NCI-H1694 (cell line): ENCODE measurements at regions not wholly inside any gene's neighbourhood (a gene's known extent, or its start where the extent isn't known, plus 50 kb on each side); places are given as distances from the start of the nearest gene placed in this dataset.
A peak's percentile ranks its signal among the peaks of the same experiment; 100 is the strongest.
"Not testable (repeated sequence)": the region's sequence is repeated elsewhere in the genome, so short reads cannot be mapped to it uniquely, and the experiment has no call there.

Experiments
- DNase-seq: peaks from one replicate; lab custom pipeline; 2025; lab: John Stamatoyannopoulos, UW

DNA sequence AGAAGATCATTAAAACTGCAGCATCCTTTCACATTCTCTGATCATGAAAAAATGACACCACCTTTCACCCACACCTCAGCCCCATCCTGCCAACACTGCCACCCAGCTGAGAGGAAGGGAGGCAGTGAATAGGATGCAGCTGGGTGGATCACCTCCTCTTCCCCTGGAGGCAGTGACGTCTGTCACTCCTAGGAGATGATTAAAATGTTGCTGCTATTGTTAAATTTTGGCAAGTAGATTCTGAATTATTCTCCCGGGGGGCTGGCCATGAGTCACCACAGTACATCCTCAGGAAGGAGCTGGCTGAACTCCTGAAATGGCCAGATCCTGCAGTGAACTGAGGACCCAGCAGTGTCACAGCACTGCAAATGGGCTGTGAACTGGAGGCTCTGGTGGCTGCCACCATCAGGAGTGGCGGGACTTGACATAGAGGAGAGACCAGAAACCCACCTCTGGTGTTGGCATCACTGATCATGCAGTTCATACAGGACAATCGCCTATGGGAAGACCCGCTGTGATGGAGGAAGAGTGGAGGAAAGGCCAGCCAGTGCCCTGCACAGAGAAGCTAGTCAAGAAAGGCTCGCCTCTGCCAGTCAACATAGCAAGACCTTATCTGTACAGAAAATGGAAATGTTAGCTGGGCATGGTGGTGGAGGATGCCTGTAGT is 199.1 kb downstream of the FAM43A start:
- no peak for DNase-seq

DNA sequence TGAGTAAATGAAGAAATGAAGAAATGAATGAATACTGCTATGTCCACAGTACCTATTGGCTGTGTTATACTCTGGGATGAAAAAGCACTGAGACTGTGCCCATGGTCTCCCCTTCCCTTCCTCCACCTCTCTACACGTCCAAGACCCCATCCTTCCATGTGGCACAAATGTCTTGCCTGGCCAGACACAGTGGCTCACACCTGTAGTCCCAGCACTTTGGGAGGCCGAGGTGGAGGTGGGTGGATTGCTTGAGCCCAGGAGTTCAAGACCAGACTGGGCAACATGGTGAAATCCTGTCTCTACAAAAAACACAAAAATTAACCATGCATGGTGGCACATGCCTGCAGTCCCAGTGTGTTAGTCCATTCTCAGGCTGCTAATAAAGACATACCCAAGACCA is 200.1 kb downstream of the FAM43A start:
- no peak for DNase-seq

DNA sequence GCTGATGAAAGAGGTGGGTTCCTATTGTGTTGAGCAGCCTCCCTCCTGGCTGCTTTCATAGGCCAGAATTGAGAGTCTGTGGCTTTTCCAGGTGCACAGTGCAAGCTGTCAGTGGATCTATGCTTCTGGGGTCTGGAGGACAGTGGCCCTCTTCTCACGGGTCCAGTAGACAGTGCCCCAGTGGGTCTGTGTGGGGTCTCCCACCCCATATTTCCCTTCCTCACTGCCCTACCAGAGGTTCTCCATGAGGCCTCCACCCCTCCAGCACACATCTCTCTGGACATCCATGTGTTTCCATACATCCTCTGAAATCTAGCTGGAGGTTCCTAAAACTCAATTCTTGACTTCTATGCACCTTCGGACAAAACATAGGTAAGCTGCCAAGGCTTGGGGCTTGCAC is 201.2 kb downstream of the FAM43A start:
- no peak for DNase-seq

DNA sequence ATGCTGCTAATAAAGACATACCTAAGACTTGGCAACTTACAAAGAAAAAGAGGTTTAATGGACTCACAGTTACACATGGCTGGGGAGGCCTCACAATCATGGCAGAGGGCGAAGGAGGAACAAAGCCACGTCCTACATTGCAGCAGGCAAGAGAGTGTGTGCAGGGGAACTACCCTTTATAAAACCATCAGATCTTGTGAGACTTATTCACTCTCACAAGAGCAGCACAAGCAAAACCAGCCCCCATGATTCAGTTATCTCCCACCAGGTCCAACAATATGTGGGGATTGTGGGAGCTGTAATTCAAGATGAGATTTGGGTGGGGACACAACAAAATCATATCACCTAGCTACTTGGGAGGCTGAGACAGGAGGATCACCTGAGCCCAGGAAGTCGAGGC is 202.4 kb downstream of the FAM43A start:
- DNase-seq: not testable (repeated sequence)

DNA sequence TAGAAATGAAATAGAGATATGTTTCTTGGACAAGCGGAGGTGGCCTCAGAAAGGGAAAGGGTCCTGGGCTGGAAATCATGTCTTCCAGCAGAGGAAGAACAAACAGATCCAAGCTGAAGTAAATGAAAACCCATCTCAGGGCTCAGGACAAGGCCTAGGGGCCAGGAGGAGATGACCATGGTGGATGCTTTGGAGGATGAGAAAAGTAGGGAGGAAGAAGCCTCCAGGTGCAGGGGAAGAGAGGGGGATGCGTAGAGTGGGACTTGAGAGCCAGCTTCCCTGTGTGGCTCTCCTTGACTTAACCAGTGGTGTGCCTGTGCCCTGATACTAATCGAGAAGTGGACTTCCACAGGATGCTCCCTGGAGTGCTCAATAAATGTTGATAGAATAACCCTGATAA is 203.2 kb downstream of the FAM43A start:
- no peak for DNase-seq

DNA sequence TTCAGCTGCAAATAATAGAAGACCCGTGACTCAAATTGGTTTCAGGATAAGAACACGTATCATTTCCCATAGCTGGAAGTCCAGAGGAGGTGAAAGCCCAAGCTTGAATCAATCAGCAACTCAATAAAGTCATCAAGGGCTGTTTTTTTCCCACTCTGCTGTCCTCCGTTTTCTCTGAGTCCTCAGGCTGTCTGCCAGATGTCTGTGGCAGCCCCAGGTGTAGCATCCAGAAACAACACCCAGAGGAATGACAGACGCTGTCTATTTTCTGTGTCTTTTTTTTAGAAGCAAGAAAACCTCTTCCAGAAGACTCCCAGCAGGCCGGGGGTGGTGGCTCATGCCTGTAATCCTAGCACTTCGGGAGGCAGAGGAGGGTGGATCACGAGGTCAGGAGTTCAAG is 204.4 kb downstream of the FAM43A start:
- no peak for DNase-seq

DNA sequence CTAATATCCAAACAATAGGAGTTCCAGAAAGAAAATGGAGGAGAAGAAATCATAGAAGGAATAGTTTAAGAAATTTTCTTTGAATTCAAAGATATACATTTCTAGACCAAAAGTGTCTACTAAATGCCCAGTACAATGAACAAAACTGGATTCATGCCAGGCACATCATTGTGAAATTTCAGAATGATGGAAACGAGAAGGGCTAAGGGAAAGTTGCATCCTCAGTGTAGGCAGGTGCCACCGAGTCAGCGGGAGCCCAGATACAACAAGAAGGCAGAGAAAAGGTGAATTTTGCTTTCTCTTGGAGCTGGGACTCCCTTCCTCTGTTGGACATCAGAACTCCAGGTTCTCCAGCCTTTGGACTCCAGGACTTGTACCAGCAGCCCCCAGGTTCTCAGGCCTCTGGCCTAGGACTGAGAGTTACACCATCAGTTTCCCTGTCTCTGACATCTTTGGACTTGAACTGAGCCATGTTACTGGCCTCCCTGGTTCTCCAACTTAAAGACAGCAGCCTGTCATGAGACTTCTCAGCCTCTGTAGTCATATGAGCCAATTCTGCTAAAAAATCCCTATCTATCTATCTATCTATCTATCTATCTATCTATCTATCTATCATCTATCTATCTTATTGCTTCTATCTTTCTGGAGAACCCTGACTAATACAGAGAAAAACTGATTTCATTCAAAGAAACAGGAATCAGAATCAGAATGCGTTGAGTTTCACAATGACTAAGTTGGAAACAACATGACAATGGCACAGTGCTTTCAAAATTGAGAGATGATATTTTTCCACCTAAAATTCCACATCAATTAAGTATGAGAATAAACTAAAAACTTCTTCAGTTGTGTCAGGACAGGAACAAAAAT is 207.7 kb downstream of the FAM43A start:
- no peak for DNase-seq

DNA sequence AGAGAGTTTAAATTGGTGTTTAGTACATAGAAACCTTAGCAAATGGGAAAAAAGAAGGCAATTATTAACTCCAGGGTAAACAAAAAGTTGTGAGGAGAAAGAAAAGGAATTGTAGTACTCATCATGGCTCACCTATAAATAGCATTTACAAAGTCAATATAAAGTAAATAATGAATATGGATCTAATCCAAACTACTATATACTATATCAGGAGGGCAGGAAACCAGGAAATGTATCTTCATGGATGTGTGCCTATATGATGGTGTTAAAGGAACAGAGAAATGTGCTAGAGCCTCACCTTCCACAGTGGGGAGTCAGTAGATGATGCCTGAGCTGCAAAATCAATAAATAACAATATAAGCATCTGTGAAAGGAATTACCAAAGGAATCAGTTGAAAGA is 208.9 kb downstream of the FAM43A start:
- DNase-seq: no peak

DNA sequence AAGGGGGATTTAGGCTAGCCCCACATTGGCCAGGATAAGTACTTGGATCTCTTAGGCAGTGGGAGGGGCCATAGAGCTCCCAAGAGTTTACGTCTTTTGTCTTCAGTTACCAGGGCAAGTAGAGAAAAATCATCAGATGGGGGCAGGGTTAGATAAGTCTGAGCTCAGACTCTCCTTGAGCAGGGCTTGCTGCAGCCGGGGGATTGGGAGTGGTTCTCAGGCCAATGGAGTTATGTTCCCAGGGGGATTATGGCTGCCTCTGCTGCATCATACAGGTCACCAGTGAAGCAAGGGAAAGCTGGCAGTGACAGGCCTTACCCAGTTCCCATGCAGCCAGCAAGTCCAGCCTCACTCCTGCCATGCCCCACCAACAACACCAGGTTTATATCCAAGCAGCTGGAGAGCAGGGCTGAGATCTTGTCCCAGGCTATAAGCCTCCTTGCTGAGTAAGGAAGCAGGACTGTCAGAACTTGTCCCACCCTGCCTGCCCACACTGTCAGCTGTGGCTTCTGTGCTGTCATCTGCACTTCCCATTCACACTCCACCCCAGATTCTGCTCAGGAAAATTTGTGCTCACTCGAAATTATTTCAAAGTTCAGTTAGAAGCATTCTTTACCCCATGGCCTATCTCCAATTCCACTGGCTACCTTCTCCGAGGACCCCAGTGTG is 215.3 kb downstream of the FAM43A start:
- DNase-seq: no peak

DNA sequence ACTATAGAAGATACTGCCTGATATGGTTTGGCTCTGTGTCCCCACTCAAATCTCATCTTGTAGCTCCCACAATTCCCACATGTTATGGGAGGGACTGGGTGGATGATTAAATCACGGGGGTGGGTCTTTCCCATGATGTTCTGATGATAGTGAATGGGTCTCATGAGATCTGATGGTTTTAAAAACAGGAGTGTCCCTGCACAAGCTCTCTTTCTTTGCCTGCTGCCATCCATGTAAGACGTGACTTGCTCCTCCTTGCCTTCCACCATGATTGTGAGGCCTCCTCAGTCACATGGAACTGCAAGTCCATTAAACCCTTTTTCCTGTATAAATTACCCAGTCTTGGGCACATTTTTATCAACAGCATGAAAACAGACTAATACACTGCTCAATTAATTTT is 217.8 kb downstream of the FAM43A start:
- not testable (repeated sequence) for DNase-seq

DNA sequence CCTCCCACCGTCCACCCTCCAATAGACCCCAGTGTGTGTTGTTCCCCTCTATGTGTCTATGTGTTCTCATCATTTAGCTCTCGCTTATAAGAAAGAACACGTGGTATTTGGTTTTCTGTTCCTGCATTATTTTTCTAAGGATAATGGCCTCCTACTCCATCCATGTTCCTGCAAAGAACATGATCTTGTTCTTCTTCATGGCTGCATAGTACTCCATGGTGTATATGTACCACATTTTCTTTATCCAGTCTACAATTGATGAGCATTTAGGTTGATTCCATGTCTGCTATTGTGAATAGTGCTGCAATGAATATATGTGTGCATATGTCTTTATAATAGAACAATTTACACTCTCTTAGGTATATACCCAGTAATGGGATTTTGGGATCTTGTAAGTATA is 219.3 kb downstream of the FAM43A start:
- DNase-seq: not testable (repeated sequence)

DNA sequence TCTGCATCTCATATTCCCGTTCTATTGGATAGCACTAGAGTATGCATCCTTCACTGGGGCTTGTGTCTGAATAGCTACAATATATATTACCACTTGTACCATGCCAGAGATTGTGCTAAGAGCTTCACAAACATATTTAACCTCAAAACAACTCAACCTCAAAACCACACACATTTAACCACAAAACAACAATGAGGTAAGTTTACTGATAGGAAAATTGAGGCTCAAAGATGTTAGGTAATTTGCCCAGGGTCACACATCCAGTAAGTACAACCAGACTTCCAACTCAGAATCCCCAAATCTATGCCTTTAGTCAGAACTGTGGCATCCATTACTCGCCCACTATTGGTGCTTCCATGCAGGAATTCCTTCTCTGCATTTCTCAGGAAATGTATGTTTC is 220.0 kb downstream of the FAM43A start:
- no peak for DNase-seq

DNA sequence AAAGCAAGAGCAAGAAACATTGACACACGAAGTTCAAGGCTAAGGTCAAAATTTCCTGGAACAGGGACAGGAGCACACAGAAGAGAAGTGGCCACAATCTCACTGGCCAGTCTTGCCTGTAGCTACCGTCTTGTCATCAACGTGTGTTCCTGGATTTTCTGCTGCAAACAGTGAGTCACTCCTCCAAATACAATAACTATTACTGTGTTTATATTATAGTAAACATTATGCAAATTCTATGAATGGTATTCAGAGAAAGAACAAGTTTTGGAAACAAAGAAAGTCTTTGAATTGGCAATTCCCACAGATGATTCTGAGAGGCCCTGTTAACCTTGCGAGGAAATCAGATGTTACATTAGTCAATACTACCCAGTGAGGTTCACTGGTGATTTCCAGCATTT is 220.5 kb downstream of the FAM43A start:
- DNase-seq: no peak

DNA sequence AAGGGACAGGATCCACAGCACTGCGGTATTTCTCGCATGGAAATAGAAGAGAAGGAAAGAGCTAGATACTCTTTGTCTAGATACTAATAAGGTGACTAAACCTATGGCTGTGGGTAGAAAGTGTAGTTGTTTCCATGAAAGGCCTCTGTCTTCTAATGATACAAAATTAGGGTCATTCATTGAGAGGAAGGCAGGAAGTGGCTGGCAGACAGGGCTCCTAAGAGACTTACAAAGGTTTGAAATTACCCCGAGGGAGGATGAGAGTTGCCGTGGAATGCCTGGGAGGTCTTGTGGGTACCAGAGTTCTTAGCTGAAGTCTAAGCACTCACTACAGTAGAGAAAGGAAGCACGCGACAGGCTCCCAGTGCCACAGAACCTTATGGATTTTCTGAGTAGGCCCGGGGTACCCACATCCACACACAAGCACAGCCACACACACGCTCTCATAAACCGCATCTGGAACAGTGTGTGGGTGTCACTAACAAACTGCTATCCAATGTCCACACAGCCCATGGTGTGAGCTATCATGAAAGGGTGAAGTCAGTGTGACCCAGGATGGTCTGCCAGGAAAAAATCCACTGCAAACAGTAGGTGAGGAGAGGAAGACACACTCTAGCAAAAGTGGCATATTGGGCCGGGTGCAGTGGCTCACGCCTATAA is 221.4 kb downstream of the FAM43A start:
- DNase-seq: no peak

DNA sequence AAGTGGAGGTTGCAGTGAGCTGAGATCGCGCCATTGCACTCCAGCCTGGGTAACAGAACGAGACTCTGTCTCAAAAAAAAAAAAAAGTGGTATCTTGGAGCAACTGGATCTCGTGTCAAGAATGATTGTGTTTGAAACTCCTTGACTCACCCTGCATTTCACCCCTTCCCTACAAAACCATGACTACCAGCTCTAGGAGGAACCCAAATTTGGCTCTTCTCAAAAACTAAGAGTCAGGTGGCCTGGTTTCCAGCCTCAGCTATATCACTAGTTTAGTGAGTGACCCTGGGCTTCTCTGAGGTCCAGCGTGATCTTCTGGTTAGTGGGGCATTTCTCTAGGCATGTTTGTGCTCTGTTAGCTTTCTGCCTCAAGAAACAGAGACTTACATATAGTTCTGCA is 222.1 kb downstream of the FAM43A start:
- no peak for DNase-seq

DNA sequence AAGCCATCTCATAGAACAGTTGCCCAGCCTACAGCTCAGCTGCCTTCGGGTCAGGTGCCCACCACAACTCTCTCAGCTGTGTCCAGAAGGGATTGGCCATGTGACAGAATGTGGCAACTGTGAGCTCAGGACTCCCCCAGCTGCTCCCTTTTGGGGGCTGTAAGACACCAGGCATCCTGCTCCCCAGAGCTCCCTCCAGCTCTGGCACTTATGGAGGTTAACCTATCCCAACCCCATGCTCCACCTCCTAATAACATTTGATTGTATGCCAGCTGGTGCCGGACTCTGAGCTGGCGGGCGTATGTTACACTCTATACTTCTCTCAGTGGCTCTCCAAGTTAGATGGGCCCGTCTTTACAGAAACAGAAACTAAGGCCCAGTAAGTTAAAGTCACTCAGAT is 222.8 kb downstream of the FAM43A start:
- DNase-seq: no peak

DNA sequence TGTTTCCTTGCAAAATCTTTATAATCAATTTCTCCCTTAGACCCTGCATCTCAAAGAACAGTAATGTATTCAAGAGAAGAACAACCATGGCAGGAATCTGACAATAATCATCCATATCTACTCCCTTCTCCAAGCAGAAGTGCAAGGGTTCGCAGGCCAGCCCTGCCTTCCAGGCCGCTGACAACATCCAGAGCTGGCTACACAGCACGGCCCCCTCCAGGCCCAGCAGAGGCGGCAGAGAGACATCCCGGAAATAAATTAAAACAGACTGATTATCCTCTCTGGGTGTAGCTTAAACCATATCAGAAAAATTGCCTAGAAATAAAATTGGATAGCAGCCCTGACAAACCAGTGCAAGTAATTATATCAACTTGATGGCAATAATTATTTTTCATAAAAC is 223.3 kb downstream of the FAM43A start:
- no peak for DNase-seq

DNA sequence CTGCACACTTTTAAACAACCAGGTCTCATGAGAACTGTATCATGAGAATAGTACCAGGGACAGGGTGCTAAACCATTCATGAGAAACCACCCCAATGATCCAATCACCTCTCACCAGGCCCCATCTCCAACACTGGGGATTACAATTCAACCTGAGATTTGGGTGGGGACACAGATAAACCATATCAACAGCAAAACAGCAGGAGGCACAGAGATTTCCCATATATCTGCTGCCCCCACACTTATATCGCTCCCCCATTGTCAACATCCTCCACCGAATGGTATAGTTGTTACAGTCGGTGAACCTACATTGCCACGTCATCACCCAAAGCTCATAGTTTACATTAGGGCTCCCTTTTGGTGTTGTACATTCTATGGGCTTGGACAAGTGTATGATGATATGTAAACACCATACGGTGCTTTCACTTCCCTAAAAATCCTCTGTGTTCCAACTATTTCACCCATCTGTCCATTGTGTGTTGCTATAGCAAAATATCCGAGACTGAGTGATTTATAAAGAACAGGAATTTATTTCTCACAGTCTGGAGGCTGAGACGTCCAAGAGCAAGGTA is 224.8 kb downstream of the FAM43A start:
- DNase-seq: peak; percentile 84

DNA sequence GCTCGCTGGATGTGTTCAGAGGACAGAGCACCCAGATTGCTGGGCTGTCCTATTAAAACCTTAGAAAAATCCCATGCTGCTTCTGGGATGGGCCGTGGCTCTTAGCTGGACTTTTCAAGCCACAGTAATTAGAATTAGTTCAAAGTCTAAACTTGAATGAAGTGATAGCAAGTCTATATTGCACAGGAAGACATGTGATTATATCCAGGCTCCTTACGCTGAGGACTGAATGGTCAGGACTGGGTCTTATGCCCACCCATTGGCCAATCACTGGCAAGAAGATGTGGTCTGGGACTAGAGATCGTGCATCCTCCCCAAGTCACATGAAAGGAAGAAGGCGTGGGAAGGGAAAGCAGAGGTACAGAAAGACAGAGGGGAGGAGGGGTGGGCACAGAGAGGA is 227.6 kb downstream of the FAM43A start:
- DNase-seq: no peak

DNA sequence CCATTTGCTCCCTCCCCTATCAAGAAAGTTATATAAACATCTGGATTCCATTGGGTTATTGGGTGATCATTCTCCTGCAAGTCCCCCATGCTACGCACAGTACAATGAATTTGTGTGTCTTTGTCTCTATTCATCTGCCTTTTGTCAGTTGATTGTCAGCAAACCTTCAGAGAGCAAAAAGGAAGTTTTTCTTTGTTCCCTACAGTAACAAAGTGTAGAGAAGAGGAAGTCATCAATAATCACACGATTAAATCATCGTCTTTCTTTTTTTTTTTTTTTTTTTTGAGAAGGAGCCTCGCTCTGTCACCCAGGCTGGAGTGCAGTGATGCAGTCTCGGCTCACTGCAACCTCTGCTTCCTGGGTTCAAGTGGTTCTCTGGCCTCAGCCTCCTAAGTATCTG is 239.2 kb downstream of the FAM43A start:
- not testable (repeated sequence) for DNase-seq

DNA sequence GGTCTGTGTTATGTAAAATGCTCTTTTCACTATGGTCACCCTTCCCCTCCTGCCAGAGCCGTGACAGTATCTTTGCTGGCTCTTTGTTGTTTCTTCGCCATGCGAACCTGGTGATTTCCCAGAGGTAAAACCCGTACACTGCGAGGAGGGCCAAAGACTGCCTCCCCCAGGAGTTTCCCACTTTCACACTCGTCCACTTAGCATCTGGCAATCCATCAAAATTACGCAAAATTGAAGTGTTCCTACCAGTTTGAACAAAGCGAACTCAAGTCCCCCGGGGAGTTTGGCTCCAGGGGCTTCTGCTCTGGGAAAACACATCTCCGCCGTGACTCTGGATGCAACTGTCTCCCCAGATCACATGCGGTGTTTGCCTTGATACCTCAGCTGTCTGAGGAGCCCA is 239.9 kb downstream of the FAM43A start:
- DNase-seq: no peak

DNA sequence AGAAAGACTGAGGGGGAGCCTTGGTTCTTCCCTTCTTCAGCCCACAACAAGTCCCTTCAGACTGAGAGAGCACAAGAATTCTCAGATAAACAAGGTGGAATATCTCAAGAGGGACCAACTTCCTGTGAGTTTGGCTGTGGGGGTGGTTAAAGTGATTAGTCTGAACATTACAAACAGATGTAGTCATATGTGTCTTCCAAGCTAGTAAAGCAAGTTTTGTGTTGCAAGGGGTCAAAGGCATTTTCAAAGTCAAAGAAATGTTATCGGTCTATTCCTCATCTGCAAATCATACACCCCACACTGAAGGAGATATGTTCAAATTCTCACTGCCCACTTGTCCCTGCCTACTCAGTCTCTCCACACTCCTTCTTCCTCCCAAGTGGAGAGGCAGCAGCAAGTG is 242.5 kb downstream of the FAM43A start:
- DNase-seq: no peak
